ENCODE measurements at regions not wholly inside any gene's neighbourhood (a gene's known extent, or its start where the extent isn't known, plus 50 kb on each side); places are given as distances from the start of the nearest gene placed in this dataset.

- CTCF ChIA-PET, result no interaction called here
- Histone ChIP-seq H3K4me1 (ENCODE audit: control insufficient read depth, insufficient read depth, low read length) (no peaks in the 10 kb centered on the region), H3K9me3 (ENCODE audit: control insufficient read depth, insufficient read depth, low read depth, low read length) (no peaks in the 10 kb centered on the region), H3K4me3 (ENCODE audit: low read depth in 2 of 2, low read length in 2 of 2) (no peak overlapping the region), H3K27me3 (ENCODE audit: control insufficient read depth, insufficient read depth, low read length) (no peaks in the 10 kb centered on the region; the same call in 1 of the 2 replicates), H3K36me3 (ENCODE audit: control insufficient read depth, insufficient read depth, low read length) (no peaks in the 10 kb centered on the region), H3K27ac (ENCODE audit: low read length) (no peak overlapping the region)
- in situ Hi-C loops (cut with HindIII; ENCODE audit: low pct_unique_long_range_greater_than_20kb, low sequenced_read_pairs) (no loop called here), intact Hi-C loops (cut with micrococcal nuclease; ENCODE audit: unreplicated experiment) (no loop called here)
- TF ChIP-seq POLR2AphosphoS5 (IDR thresholded peaks at IDR 0.05; ENCODE audit: low read depth, low read length), result no peak
- TF ChIP-seq, protein P1, sequence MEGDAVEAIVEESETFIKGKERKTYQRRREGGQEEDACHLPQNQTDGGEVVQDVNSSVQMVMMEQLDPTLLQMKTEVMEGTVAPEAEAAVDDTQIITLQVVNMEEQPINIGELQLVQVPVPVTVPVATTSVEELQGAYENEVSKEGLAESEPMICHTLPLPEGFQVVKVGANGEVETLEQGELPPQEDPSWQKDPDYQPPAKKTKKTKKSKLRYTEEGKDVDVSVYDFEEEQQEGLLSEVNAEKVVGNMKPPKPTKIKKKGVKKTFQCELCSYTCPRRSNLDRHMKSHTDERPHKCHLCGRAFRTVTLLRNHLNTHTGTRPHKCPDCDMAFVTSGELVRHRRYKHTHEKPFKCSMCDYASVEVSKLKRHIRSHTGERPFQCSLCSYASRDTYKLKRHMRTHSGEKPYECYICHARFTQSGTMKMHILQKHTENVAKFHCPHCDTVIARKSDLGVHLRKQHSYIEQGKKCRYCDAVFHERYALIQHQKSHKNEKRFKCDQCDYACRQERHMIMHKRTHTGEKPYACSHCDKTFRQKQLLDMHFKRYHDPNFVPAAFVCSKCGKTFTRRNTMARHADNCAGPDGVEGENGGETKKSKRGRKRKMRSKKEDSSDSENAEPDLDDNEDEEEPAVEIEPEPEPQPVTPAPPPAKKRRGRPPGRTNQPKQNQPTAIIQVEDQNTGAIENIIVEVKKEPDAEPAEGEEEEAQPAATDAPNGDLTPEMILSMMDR (IDR thresholded peaks at IDR 0.05), result no peak
- no peak for TF ChIP-seq SIN3A (IDR thresholded peaks at IDR 0.05; ENCODE audit: borderline replicate concordance, insufficient read depth, low read depth, low read length)
- no peak for TF ChIP-seq TCF7L2 (IDR thresholded peaks at IDR 0.05; ENCODE audit: low read depth, low read length)
- TF ChIP-seq, protein P2, sequence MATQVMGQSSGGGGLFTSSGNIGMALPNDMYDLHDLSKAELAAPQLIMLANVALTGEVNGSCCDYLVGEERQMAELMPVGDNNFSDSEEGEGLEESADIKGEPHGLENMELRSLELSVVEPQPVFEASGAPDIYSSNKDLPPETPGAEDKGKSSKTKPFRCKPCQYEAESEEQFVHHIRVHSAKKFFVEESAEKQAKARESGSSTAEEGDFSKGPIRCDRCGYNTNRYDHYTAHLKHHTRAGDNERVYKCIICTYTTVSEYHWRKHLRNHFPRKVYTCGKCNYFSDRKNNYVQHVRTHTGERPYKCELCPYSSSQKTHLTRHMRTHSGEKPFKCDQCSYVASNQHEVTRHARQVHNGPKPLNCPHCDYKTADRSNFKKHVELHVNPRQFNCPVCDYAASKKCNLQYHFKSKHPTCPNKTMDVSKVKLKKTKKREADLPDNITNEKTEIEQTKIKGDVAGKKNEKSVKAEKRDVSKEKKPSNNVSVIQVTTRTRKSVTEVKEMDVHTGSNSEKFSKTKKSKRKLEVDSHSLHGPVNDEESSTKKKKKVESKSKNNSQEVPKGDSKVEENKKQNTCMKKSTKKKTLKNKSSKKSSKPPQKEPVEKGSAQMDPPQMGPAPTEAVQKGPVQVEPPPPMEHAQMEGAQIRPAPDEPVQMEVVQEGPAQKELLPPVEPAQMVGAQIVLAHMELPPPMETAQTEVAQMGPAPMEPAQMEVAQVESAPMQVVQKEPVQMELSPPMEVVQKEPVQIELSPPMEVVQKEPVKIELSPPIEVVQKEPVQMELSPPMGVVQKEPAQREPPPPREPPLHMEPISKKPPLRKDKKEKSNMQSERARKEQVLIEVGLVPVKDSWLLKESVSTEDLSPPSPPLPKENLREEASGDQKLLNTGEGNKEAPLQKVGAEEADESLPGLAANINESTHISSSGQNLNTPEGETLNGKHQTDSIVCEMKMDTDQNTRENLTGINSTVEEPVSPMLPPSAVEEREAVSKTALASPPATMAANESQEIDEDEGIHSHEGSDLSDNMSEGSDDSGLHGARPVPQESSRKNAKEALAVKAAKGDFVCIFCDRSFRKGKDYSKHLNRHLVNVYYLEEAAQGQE (IDR thresholded peaks at IDR 0.05; ENCODE audit: insufficient read depth in 1 of 2, low read depth in 2 of 2, low read length in 1 of 2), result no peak
- POLR2A ChIA-PET, result no interaction called here
- ATAC-seq (peak; percentile 69), DNase-seq (ENCODE audit: low read depth, low spot score) (no peak)
- no TSS peak for BruUV-seq (replicated peaks)
These were observed 83.9 kb downstream of the CXCL12 start for GRCh38 chr10:44300666-44301649.

DNA sequence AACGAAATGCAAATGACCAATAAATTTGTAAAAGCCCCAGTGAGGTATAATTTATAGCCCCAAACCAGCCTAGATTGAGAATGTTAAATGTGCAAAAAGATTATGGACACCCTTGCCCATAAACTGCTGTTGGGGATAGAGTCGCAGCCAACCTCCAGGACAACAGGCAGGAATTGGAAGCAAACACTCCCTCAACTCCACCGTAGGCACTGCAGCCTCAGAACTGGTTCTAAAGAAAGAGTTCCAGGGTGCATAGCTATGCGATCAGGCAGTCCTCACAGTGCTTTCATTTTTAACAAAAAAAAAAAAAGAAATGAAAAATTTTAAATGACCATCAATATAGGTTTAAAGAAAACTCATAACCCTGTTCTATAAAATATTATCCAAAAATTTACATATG is 86.2 kb downstream of the CXCL12 start:
- Histone ChIP-seq H3K27me3 (ENCODE audit: control insufficient read depth, insufficient read depth, low read length) (no peaks in the 10 kb centered on the region; the same call in 1 of the 2 replicates), H3K27ac (ENCODE audit: low read length) (no peak overlapping the region), H3K4me3 (ENCODE audit: low read depth in 2 of 2, low read length in 2 of 2) (no peak overlapping the region), H3K4me1 (ENCODE audit: control insufficient read depth, insufficient read depth, low read length) (no peaks in the 10 kb centered on the region), H3K36me3 (ENCODE audit: control insufficient read depth, insufficient read depth, low read length) (no peaks in the 10 kb centered on the region), H3K9me3 (ENCODE audit: control insufficient read depth, insufficient read depth, low read depth, low read length) (no peaks in the 10 kb centered on the region)
- intact Hi-C loops (cut with micrococcal nuclease; ENCODE audit: unreplicated experiment), result no loop called here
- TF ChIP-seq, protein P1 (IDR thresholded peaks at IDR 0.05), result no peak
- TF ChIP-seq POLR2AphosphoS5 (IDR thresholded peaks at IDR 0.05; ENCODE audit: low read depth, low read length) (no peak), SIN3A (IDR thresholded peaks at IDR 0.05; ENCODE audit: borderline replicate concordance, insufficient read depth, low read depth, low read length) (no peak), TCF7L2 (IDR thresholded peaks at IDR 0.05; ENCODE audit: low read depth, low read length) (no peak)
- TF ChIP-seq, protein P2 (IDR thresholded peaks at IDR 0.05; ENCODE audit: insufficient read depth in 1 of 2, low read depth in 2 of 2, low read length in 1 of 2), result no peak
- no TSS peak for BruUV-seq (replicated peaks)
- ATAC-seq (no peak), DNase-seq (ENCODE audit: low read depth, low spot score) (no peak)
- ChIA-PET CTCF (no interaction called here), POLR2A (no interaction called here)
- in situ Hi-C loops (cut with HindIII; ENCODE audit: low pct_unique_long_range_greater_than_20kb, low sequenced_read_pairs), result no loop called here
